ENCODE measurements at regions not wholly inside any gene's neighbourhood (a gene's known extent, or its start where the extent isn't known, plus 50 kb on each side); places are given as distances from the start of the nearest gene placed in this dataset.

- Mint-ChIP-seq H3K9me3 (no peaks in the 10 kb centered on the region), H3K36me3 (ENCODE audit: low read depth) (no peaks in the 10 kb centered on the region; the same call in 2 of the 3 replicates), H3K4me1 (peaks cover 25% of the 10 kb centered on the region; the same call in 2 of the 3 replicates), H3K27ac (no peak overlapping the region), H3K27me3 (ENCODE audit: insufficient read depth, low read depth, poor library complexity) (peaks cover 2% of the 10 kb centered on the region), H3K4me3 (no peak overlapping the region)
- Histone ChIP-seq H4K20me1 (replicated peaks; ENCODE audit: insufficient read depth) (no peaks in the 10 kb centered on the region), H3K36me3 (ENCODE audit: insufficient read depth) (no peaks in the 10 kb centered on the region), H3K9me2 (ENCODE audit: insufficient read depth) (peaks cover 8% of the 10 kb centered on the region), H2AFZ (no peak overlapping the region), H3K4me1 (ENCODE audit: insufficient read depth) (peaks cover 4% of the 10 kb centered on the region), H3K79me2 (replicated peaks; ENCODE audit: insufficient read depth) (no peaks in the 10 kb centered on the region), H3K27ac (ENCODE audit: low read depth) (no peak overlapping the region), H3K4me3 (no peak overlapping the region), H3K4me2 (peak overlapping the region; percentile 12; the same call in 1 of the 2 replicates), H3K27me3 (ENCODE audit: insufficient read depth) (no peaks in the 10 kb centered on the region), H3F3A (replicated peaks; ENCODE audit: low read depth) (no peaks in the 10 kb centered on the region)
- DNase-seq (ENCODE audit: low spot score) (no peak), ATAC-seq (no peak)
- TF ChIP-seq REST (IDR thresholded peaks at IDR 0.05; ENCODE audit: unreplicated experiment) (no peak), ZNF462 (CRISPR knock-in tag; IDR thresholded peaks at IDR 0.05) (no peak), POLR2AphosphoS5 (IDR thresholded peaks at IDR 0.05; ENCODE audit: low read depth) (no peak), EZH2 (IDR thresholded peaks at IDR 0.05; ENCODE audit: low read depth, unreplicated experiment) (no peak), JUNB (IDR thresholded peaks at IDR 0.05; ENCODE audit: unreplicated experiment) (no peak), ZNF331 (CRISPR knock-in tag; IDR thresholded peaks at IDR 0.05; ENCODE audit: low read depth) (no peak), ZNF114 (CRISPR knock-in tag; IDR thresholded peaks at IDR 0.05) (no peak), STAT1 (IDR thresholded peaks at IDR 0.05; ENCODE audit: unreplicated experiment) (no peak), NANOG (IDR thresholded peaks at IDR 0.05; ENCODE audit: borderline replicate concordance) (no peak), CREB1 (CRISPR knock-in tag; IDR thresholded peaks at IDR 0.05; ENCODE audit: low read depth) (no peak), EZH2phosphoT487 (IDR thresholded peaks at IDR 0.05; ENCODE audit: unreplicated experiment) (no peak), ETS1 (IDR thresholded peaks at IDR 0.05) (no peak)
- TF ChIP-seq, protein P1, sequence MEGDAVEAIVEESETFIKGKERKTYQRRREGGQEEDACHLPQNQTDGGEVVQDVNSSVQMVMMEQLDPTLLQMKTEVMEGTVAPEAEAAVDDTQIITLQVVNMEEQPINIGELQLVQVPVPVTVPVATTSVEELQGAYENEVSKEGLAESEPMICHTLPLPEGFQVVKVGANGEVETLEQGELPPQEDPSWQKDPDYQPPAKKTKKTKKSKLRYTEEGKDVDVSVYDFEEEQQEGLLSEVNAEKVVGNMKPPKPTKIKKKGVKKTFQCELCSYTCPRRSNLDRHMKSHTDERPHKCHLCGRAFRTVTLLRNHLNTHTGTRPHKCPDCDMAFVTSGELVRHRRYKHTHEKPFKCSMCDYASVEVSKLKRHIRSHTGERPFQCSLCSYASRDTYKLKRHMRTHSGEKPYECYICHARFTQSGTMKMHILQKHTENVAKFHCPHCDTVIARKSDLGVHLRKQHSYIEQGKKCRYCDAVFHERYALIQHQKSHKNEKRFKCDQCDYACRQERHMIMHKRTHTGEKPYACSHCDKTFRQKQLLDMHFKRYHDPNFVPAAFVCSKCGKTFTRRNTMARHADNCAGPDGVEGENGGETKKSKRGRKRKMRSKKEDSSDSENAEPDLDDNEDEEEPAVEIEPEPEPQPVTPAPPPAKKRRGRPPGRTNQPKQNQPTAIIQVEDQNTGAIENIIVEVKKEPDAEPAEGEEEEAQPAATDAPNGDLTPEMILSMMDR (conservative IDR thresholded peaks at IDR 0.05; ENCODE audit: low read depth in 2 of 2): no peak
These were observed 85.7 kb upstream of the EPHA4 start for GRCh38 chr2:221657806-221658205.
